Endothelial cell of umbilical vein (primary cell): ENCODE measurements at regions not wholly inside any gene's neighbourhood (a gene's known extent, or its start where the extent isn't known, plus 50 kb on each side); places are given as distances from the start of the nearest gene placed in this dataset.

ENCODE experiments used
- BruUV-seq: library from RNA; stranded (reverse); fragments of 400-500 nt; replicated peaks from 2 replicates; lab custom pipeline; 2021; lab: Mats Ljungman, UMichigan
- CTCF ChIA-PET: fragments of 300-600, 350-600 bp; sonication (Branson Sonifier 250); formaldehyde crosslinking; loops from one replicate; lab custom pipeline; 2021; ENCODE audit warnings: antibody characterized with exemption, inconsistent platforms; lab: Charles Lee
- POLR2A ChIA-PET: fragments of 300-600, 350-600 bp; sonication (Branson Sonifier 250); formaldehyde crosslinking; loops from one replicate; lab custom pipeline; 2021; ENCODE audit warnings: antibody characterized with exemption, inconsistent platforms; lab: Charles Lee
- DNase-seq: peaks from one replicate; pipeline ENCODE4 v3.0.0-alpha.2; 2011; ENCODE audit warnings: low read depth, low spot score
- FAIRE-seq: peaks from 2 replicates; lab custom pipeline; 2011; peaks lifted over from hg19 to GRCh38; lab: Jason Lieb, UNC
- H2AFZ ChIP-seq: 2 replicates; pipeline ENCODE4 v1.6.0; 2012; ENCODE audit warnings: low read depth, low read length, control low read depth, inconsistent platforms
- H3K27ac ChIP-seq: 2 replicates; pipeline ENCODE4 v1.5.1; 2011; ENCODE audit warnings: low read depth, mild to moderate bottlenecking, control low read depth, low read length, moderate library complexity; ENCODE audit not compliant: insufficient read depth
- H3K27me3 ChIP-seq, 2 experiments: 2 replicates each; pipeline versions ENCODE4 v1.6.0 to v1.6.1; 2011; ENCODE audit warnings: low read length in 2 of 2, mixed read lengths in 1 of 2; ENCODE audit not compliant: control insufficient read depth in 2 of 2, insufficient read depth in 2 of 2
- H3K36me3 ChIP-seq, 2 experiments: 2 replicates in 1 of 2; 3 replicates in 1 of 2; pipeline ENCODE4 v1.5.1; 2011; ENCODE audit warnings: low read length in 2 of 2, mild to moderate bottlenecking in 1 of 2, moderate library complexity in 1 of 2; ENCODE audit not compliant: control insufficient read depth in 2 of 2, insufficient read depth in 2 of 2; ENCODE audit errors: extremely low read depth in 1 of 2
- H3K4me1 ChIP-seq: 3 replicates; pipeline ENCODE4 v1.5.1; 2011; ENCODE audit warnings: mild to moderate bottlenecking, low read length; ENCODE audit not compliant: control insufficient read depth, insufficient read depth; ENCODE audit errors: extremely low read depth
- H3K4me2 ChIP-seq: 2 replicates; pipeline ENCODE4 v1.6.1; 2011; ENCODE audit warnings: low read length, control low read depth, mixed read lengths; ENCODE audit not compliant: insufficient read depth
- H3K4me3 ChIP-seq, 3 experiments: fragments of 200-600 bp in 1 of 3; sonication (generic), shearing (Covaris generic) in 1 of 3; replicated peaks in 1 of 3; 2 replicates each; pipeline ENCODE4 v1.5.1; 2011 to 2016; ENCODE audit warnings: control low read depth in 3 of 3, low read length in 3 of 3, mild to moderate bottlenecking in 2 of 3, inconsistent platforms in 1 of 3, low read depth in 1 of 3, moderate library complexity in 1 of 3; ENCODE audit not compliant: insufficient read depth in 1 of 3
- H3K79me2 ChIP-seq: 2 replicates; pipeline ENCODE4 v1.6.0; 2012; ENCODE audit warnings: low read length, inconsistent platforms; ENCODE audit not compliant: control insufficient read depth, insufficient read depth
- H3K9ac ChIP-seq: replicated peaks from 2 replicates; pipeline ENCODE3; 2011; ENCODE audit warnings: low read length, control low read depth; ENCODE audit not compliant: insufficient read depth; ENCODE audit errors: extremely low read depth
- H3K9me1 ChIP-seq: replicated peaks from 3 replicates; pipeline ENCODE4 v1.6.0; 2011; ENCODE audit warnings: mild to moderate bottlenecking, low read length; ENCODE audit not compliant: control insufficient read depth, insufficient read depth; ENCODE audit errors: extremely low read depth
- H3K9me3 ChIP-seq: replicated peaks from 2 replicates; pipeline ENCODE4 v1.5.1; 2012; ENCODE audit warnings: low read length, inconsistent platforms; ENCODE audit not compliant: control insufficient read depth, insufficient read depth
- H4K20me1 ChIP-seq: replicated peaks from 2 replicates; pipeline ENCODE3; 2011; ENCODE audit warnings: mild to moderate bottlenecking, low read length; ENCODE audit not compliant: control insufficient read depth, insufficient read depth; ENCODE audit errors: extremely low read depth
- EZH2 ChIP-seq: IDR thresholded peaks from 2 replicates; pipeline ENCODE4 v1.6.1; 2012; ENCODE audit warnings: borderline replicate concordance, low read depth, mild to moderate bottlenecking, moderate library complexity, low read length, inconsistent platforms; ENCODE audit not compliant: severe bottlenecking
- FOS ChIP-seq: IDR thresholded peaks from 2 replicates; pipeline ENCODE4 v1.6.1; 2011; ENCODE audit warnings: mild to moderate bottlenecking, low read length, moderate library complexity, borderline replicate concordance; ENCODE audit not compliant: insufficient read depth
- GATA2 ChIP-seq: IDR thresholded peaks from 2 replicates; pipeline ENCODE4 v1.7.0; 2011; ENCODE audit warnings: low read depth, mild to moderate bottlenecking, moderate library complexity, mixed read lengths, low read length; ENCODE audit not compliant: insufficient read length, insufficient read depth
- JUN ChIP-seq: IDR thresholded peaks from 2 replicates; pipeline ENCODE4 v1.6.1; 2011; ENCODE audit warnings: borderline replicate concordance, low read depth; ENCODE audit not compliant: insufficient read length, insufficient read depth
- MYC ChIP-seq: IDR thresholded peaks from one replicate; pipeline ENCODE4 v1.6.1; 2011; ENCODE audit warnings: mild to moderate bottlenecking, low read depth, low read length
- POLR2A ChIP-seq: IDR thresholded peaks from 2 replicates; pipeline ENCODE4 v1.6.1; 2012; ENCODE audit warnings: low read depth, mild to moderate bottlenecking, control low read depth, low read length
- POLR2AphosphoS5 ChIP-seq: IDR thresholded peaks from 2 replicates; pipeline ENCODE4 v1.6.1; 2012; ENCODE audit warnings: low read depth, mild to moderate bottlenecking, control low read depth, low read length, moderate library complexity; ENCODE audit not compliant: insufficient read depth
- dilution Hi-C: fragments of 300-500 bp; cut with MboI; formaldehyde crosslinking; loops from one replicate; pipeline ENCODE4 v1.15.0; 2019; ENCODE audit warnings: low sequenced_read_pairs; ENCODE audit not compliant: extremely low pct_ligation_motif_present
- intact Hi-C: fragments of 100-400 bp; cut with micrococcal nuclease; formaldehyde crosslinking; loops from one replicate; pipeline ENCODE4 v1.10.0; 2022
- TF ChIP-seq, protein P1 (sequence below), 2 donors: IDR thresholded peaks; 1 replicate in 1 of 2; 2 replicates in 1 of 2; pipeline ENCODE4 v1.5.1; 2011; ENCODE audit warnings: low read length in 2 of 2, mild to moderate bottlenecking in 2 of 2, moderate library complexity in 2 of 2, control low read depth in 1 of 2, inconsistent platforms in 1 of 2, low read depth in 1 of 2; ENCODE audit not compliant: insufficient read depth in 1 of 2; ENCODE audit errors: extremely low read depth in 1 of 2
- TF ChIP-seq, protein P2 (sequence below): IDR thresholded peaks from 2 replicates; pipeline ENCODE4 v1.6.1; 2011; ENCODE audit not compliant: insufficient read depth, insufficient read length

DNA sequence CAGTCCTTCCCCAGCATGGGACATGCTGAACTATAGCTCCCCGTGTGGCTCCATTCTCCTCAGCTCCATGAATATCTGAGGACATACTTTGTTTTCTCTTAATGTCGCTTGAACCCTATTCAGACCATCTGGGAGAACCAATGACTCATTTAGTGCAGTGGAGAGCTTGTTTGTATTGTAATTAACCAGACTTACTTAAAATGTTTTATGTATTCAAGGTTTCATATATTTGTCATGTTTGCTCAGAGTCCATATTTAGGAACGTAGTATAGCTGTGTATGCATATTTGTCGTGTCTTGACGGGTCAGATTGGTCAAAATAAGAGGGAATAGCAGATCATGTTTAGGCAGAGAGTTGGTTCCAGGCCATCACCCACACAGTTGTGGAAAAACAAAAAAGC, 150.1 kb upstream of the NTRK2 start:
- intact Hi-C loops = no loop called here
- Histone ChIP-seq H3K4me2 (no peak overlapping the region), H3K9ac (no peak overlapping the region), H4K20me1 (no peaks in the 10 kb centered on the region), H3K27ac (no peak overlapping the region), H3K36me3 (no peaks in the 10 kb centered on the region), H3K79me2 (no peaks in the 10 kb centered on the region), H3K9me1 (no peaks in the 10 kb centered on the region), H3K9me3 (no peaks in the 10 kb centered on the region), H3K4me1 (no peaks in the 10 kb centered on the region), H2AFZ (no peak overlapping the region), H3K4me3 (no peak overlapping the region), H3K27me3 (no peaks in the 10 kb centered on the region)
- no peak for TF ChIP-seq MYC
- TF ChIP-seq FOS = no peak
- no peak for TF ChIP-seq POLR2AphosphoS5
- TF ChIP-seq, protein P1, sequence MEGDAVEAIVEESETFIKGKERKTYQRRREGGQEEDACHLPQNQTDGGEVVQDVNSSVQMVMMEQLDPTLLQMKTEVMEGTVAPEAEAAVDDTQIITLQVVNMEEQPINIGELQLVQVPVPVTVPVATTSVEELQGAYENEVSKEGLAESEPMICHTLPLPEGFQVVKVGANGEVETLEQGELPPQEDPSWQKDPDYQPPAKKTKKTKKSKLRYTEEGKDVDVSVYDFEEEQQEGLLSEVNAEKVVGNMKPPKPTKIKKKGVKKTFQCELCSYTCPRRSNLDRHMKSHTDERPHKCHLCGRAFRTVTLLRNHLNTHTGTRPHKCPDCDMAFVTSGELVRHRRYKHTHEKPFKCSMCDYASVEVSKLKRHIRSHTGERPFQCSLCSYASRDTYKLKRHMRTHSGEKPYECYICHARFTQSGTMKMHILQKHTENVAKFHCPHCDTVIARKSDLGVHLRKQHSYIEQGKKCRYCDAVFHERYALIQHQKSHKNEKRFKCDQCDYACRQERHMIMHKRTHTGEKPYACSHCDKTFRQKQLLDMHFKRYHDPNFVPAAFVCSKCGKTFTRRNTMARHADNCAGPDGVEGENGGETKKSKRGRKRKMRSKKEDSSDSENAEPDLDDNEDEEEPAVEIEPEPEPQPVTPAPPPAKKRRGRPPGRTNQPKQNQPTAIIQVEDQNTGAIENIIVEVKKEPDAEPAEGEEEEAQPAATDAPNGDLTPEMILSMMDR (IDR thresholded peaks at IDR 0.05; ENCODE audit: extremely low read depth in 1 of 2, insufficient read depth in 1 of 2, low read depth in 1 of 2, low read length in 2 of 2) = no peak
- TF ChIP-seq, protein P2, sequence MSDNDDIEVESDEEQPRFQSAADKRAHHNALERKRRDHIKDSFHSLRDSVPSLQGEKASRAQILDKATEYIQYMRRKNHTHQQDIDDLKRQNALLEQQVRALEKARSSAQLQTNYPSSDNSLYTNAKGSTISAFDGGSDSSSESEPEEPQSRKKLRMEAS = no peak
- TF ChIP-seq GATA2 = no peak
- no peak for TF ChIP-seq POLR2A
- no peak for TF ChIP-seq EZH2
- TF ChIP-seq JUN = no peak
- ChIA-PET POLR2A (no interaction called here), CTCF (no interaction called here)
- no TSS peak for BruUV-seq
- FAIRE-seq (no peak), DNase-seq (no peak)
- dilution Hi-C loops = no loop called here
